ENCODE measurements at regions not wholly inside any gene's neighbourhood (a gene's known extent, or its start where the extent isn't known, plus 50 kb on each side); places are given as distances from the start of the nearest gene placed in this dataset.

DNA sequence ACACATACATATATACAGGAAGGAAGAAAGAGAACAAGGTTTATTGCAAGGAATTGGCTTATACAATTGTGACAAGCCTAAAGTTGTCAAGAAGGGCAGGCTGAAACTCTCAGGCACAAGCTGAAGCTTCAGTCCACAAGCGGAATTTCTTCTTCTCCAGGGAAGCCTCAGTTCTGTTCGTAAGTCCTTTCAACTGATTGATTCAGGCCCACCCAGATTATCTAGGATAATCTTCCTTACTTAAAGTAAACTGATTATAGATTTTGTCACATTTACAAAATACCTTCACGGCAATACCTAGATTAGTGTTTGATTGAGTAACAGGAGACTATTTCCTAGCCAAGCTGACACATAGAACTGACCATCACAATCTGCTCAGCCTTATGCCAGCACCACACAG, 81.5 kb upstream of the TMEM260 start:
- DNase-seq (ENCODE audit: low spot score) (no peak), FAIRE-seq (no peak)

DNA sequence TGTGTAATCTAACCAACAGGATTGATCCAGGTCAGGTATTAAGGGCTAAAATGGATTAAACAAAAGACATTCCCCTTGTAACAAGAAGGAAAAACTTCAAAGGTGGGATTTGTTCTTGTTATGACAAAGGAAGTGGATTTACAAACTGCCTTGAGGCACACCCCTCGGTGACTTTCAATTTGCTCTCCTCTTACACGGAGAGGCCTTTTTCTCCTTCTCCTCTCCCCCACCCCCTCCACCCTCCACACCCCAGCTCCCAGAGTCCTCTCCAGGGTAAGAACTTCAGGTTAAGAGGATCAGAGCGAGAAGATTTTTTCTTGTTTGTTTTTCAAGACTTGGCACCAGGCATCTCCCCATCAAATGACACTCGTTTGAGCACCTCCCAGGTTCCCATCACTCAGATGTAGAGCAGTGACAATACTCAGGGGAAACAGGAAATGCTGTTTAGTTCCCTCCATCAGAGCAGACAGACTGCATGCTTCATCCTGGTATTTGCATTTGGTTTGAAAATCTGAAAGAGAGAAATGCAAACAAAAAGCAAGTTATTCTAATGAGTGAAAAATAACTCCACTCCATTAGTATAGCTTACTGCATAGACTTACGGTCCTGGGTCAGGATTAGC, 77.6 kb upstream of the TMEM260 start:
- DNase-seq (ENCODE audit: low spot score) = no peak
- no peak for FAIRE-seq

- FAIRE-seq (no peak), DNase-seq (ENCODE audit: low spot score) (no peak)
Measured at GRCh38 chr14:56505361-56505760, 74.2 kb upstream of the TMEM260 start.

DNA sequence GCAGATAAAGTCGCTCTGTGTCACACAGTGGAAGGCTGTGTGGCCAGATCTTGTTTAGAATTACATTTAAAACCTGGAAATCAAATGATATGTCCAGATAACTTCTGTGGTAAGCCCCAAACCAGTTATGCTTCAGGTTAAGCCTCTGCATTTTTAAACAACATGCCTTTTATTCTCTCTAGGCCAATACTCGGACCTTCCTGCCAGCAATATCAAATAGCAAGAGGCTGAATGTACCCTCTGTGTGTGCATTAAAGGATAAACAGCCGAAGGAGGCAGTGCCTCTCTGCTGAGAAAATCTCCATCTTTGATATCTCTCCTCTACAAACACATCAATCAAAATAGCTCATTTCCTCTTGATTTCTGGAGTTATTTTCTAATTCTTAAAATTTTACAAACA, 67.1 kb upstream of the TMEM260 start:
- DNase-seq (ENCODE audit: low spot score) (no peak), FAIRE-seq (no peak)

DNA sequence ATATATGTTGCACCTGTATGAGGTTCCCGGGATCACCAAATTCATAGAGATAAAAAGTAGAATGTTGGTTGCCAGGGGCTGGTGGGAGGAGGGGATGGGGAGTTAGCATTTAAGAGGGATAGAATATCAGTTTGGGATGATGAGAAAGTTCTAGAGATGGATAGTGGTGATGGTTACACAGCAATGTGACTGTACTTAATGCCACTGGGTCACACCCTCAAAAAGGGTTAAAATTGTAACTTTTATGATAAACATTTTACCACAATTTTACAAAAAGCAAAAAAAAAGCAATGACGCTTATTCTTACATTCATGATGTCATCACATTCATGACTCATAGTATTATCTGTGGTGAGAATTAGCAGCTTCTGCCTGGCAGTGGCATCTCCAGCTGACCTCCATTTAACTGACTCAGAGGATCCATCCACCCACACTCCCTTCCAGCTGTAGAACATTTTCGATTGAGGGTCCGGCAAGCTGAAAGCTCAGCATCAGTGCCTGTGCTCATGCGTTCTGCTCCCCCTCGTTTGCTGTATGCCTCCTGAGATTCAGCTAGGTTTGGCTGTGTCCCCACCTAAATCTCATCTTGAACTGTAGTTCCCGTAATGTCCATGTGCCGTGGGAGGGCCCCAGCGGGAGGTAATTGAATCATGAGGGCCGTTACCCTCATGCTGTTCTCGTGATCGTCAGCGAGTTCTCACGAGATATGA, 64.8 kb upstream of the TMEM260 start:
- DNase-seq (ENCODE audit: low spot score) (peak; percentile 4), FAIRE-seq (no peak)

DNA sequence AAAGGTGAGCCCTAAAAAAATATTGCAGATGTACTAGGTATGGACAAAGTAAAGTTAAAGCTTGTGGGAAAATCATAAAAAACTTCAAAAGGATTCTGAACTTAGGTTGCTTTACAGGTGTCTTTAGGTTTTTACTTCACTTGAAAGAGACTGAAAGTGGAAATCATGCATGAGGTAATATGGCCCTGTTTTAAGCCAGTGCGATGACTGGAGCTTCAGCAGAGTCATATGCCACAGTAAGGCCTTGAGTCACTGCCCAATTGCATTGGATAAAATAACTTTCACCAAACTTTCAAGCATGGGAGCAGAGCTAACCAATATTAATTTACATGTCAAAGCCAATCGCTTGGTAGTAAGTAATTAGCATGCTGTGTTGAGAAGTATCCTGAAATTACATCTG, 63.9 kb upstream of the TMEM260 start:
- DNase-seq (ENCODE audit: low spot score) (no peak), FAIRE-seq (no peak)

DNA sequence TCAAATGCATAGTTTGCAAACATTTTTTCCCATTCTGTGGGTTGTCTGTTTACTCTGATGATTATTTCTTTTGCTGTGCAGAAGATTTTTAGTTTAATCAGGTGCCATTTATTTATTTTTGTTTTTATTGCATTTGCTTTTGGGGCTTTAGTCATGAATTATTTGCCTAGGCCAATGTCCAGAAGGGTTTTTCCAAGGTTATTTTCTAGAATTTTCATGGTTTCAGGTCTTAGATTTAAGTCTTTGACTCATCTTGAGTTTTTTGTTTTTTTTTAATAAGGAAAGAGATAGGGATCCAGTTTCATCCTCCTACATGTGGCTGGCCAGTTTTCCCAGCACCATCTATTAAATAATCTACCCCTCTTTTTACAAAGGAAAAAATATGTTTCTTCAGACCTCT, 57.2 kb upstream of the TMEM260 start:
- no peak for DNase-seq (ENCODE audit: low spot score)
- FAIRE-seq = no peak

- no peak for DNase-seq (ENCODE audit: low spot score)
Measured at GRCh38 chr14:56524971-56525677, 54.5 kb upstream of the TMEM260 start.

GRCh38 chr14:56528927-56529326, 50.7 kb upstream of the TMEM260 start:
- FAIRE-seq (no peak), DNase-seq (ENCODE audit: low spot score) (no peak)

More at GRCh38 chr14:56524971-56525677, 54.5 kb upstream of the TMEM260 start:
- no peak for FAIRE-seq

Data from RCC 7860 (cell line).